Transverse colon (tissue), 4 donors: ENCODE measurements at regions not wholly inside any gene's neighbourhood (a gene's known extent, or its start where the extent isn't known, plus 50 kb on each side); places are given as distances from the start of the nearest gene placed in this dataset.

ENCODE experiments used
- DNase-seq: peaks from one replicate; pipeline ENCODE4 v3.0.0-alpha.2; 2019
- H3K27ac ChIP-seq, 4 donors: fragments of 200-600 bp; sonication (generic); 2 replicates each; pipeline ENCODE4 v1.5.1; 2016 to 2018; ENCODE audit warnings: inconsistent platforms in 4 of 4
- H3K27me3 ChIP-seq: fragments of 200-600 bp; sonication (generic); 2 replicates; pipeline ENCODE4 v1.5.1; 2017; ENCODE audit warnings: inconsistent platforms
- H3K36me3 ChIP-seq, 4 donors: fragments of 200-600 bp; sonication (generic); 2 replicates each; pipeline ENCODE4 v1.5.1; 2017 to 2019; ENCODE audit warnings: inconsistent platforms in 4 of 4
- H3K4me1 ChIP-seq, 4 donors: fragments of 200-600 bp; sonication (generic); 2 replicates each; pipeline ENCODE4 v1.5.1; 2017 to 2020; ENCODE audit warnings: inconsistent platforms in 4 of 4
- H3K4me3 ChIP-seq, 4 donors: fragments of 200-600 bp; sonication (generic); 1 replicate in 1 of 4; 2 replicates in 3 of 4; pipeline versions ENCODE4 v1.5.1 to v1.6.1; 2017 to 2019; ENCODE audit warnings: inconsistent platforms in 4 of 4
- H3K9me3 ChIP-seq, 2 donors: fragments of 200-600 bp; sonication (generic); 2 replicates each; pipeline ENCODE4 v1.5.1; 2017 to 2019; ENCODE audit warnings: inconsistent platforms in 2 of 2
- EP300 ChIP-seq: sonication (generic); formaldehyde crosslinking; IDR thresholded peaks from one replicate; pipeline ENCODE4 v1.6.1; 2017; ENCODE audit warnings: antibody characterized with exemption, low read depth
- POLR2A ChIP-seq: fragments of 450-650 bp; IDR thresholded peaks from one replicate; pipeline ENCODE4 v1.6.1; 2016; ENCODE audit warnings: antibody characterized with exemption, mild to moderate bottlenecking, moderate library complexity
- POLR2AphosphoS5 ChIP-seq, 3 donors: sonication (generic); formaldehyde crosslinking; IDR thresholded peaks; one replicate each; pipeline ENCODE4 v1.6.1; 2016; ENCODE audit warnings: antibody characterized with exemption in 3 of 3
- WGBS, 2 donors: methylation state at CpG; one replicate each; pipeline ENCODE4 v1.1.5; 2018; ENCODE audit warnings: low coverage in 1 of 2; 5-methylcytosine and 5-hydroxymethylcytosine counted together
- in situ Hi-C, 4 donors: fragments of 200-750 bp; cut with MboI; loops; one replicate each; pipeline versions ENCODE4 v1.15.0 to v1.15.1; 2017; ENCODE audit warnings: low sequenced_read_pairs in 3 of 4, low pct_ligation_motif_present in 1 of 4, low pct_unique_long_range_greater_than_20kb in 1 of 4
- intact Hi-C: fragments of 100-400 bp; cut with DNase I; formaldehyde crosslinking; loops from one replicate; pipeline ENCODE4 v1.15.1; 2023; ENCODE audit warnings: low total_unique reads
- TF ChIP-seq, protein P1 (sequence below), 5 experiments: fragments of 200-600 bp in 3 of 5; fragments of 450-650 bp in 2 of 5; sonication (generic) in 3 of 5; IDR thresholded peaks; 1 replicate in 2 of 5; 2 replicates in 3 of 5; pipeline ENCODE4 v1.5.1; 2016 to 2017; ENCODE audit warnings: antibody characterized with exemption in 5 of 5, inconsistent platforms in 3 of 5, mild to moderate bottlenecking in 2 of 5, moderate library complexity in 1 of 5

DNA sequence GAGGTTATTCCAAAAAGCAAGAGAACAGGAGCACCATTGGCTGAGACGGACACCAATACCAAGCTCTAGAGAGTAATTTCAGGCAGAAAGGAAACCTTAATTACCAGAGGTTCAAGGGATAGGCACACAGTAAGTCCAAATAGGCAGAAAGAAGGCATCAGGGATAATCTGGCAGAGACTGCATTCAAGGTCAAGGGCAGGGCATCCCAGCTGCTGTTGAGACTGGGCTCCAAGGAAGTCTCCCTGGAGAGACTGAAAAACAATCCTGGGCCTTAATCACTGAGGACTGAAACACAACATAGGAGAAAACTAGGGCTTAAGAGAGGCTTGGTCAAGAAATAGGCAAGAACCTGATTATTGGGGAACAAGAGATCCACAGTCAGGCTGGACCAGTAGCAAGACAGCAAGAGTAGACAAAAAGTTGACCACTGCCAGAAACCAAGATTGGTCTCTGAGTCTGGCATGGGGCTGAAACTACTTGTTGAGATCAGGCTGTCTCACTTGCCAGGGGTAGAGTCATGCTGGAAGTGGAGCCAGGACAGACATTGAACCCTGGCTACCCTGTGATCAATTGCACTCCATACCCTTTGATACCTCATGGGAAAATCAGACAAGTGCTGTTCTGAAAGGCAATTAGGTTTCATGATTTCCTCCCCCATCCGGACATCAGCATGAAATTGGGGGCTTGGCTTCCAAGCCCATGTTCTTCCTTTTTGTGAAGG lies 193.2 kb upstream of the TNP1 start:
- DNase-seq, result no peak
- WGBS, 2 donors, result 87 to 100% methylated on average over 1 to 2 of the region's 2 CpGs
- no peak overlapping the region for H3K4me3 ChIP-seq
- intact Hi-C loops (no loop called here), in situ Hi-C loops (no loop called here)
- TF ChIP-seq EP300, result no peak
- TF ChIP-seq, protein P1, sequence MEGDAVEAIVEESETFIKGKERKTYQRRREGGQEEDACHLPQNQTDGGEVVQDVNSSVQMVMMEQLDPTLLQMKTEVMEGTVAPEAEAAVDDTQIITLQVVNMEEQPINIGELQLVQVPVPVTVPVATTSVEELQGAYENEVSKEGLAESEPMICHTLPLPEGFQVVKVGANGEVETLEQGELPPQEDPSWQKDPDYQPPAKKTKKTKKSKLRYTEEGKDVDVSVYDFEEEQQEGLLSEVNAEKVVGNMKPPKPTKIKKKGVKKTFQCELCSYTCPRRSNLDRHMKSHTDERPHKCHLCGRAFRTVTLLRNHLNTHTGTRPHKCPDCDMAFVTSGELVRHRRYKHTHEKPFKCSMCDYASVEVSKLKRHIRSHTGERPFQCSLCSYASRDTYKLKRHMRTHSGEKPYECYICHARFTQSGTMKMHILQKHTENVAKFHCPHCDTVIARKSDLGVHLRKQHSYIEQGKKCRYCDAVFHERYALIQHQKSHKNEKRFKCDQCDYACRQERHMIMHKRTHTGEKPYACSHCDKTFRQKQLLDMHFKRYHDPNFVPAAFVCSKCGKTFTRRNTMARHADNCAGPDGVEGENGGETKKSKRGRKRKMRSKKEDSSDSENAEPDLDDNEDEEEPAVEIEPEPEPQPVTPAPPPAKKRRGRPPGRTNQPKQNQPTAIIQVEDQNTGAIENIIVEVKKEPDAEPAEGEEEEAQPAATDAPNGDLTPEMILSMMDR (IDR thresholded peaks at IDR 0.05), result no peak
- no peak for TF ChIP-seq POLR2AphosphoS5 (IDR thresholded peaks at IDR 0.05)
- no peak for TF ChIP-seq POLR2A
- H3K9me3 ChIP-seq, result no peaks in the 10 kb centered on the region
- no peaks in the 10 kb centered on the region for H3K27me3 ChIP-seq
- no peaks in the 10 kb centered on the region for H3K36me3 ChIP-seq
- no peak overlapping the region for H3K27ac ChIP-seq
- peaks cover 0 to 3% (median 0%) of the 10 kb centered on the region in 4 donors for H3K4me1 ChIP-seq

GRCh38 chr2:217051416-217051815 lies 191.6 kb upstream of the TNP1 start:
- intact Hi-C loops (no loop called here), in situ Hi-C loops (no loop called here)
- no peak for DNase-seq
- TF ChIP-seq, protein P1 (IDR thresholded peaks at IDR 0.05), result no peak
- TF ChIP-seq POLR2A, result no peak
- no peak for TF ChIP-seq POLR2AphosphoS5 (IDR thresholded peaks at IDR 0.05)
- no peak for TF ChIP-seq EP300
- no peak overlapping the region for H3K27ac ChIP-seq
- no peaks in the 10 kb centered on the region for H3K36me3 ChIP-seq
- H3K9me3 ChIP-seq, result no peaks in the 10 kb centered on the region
- 56 to 71% methylated on average over 2 of the region's 2 CpGs for WGBS, 2 donors
- no peaks in the 10 kb centered on the region for H3K27me3 ChIP-seq
- no peak overlapping the region for H3K4me3 ChIP-seq
- H3K4me1 ChIP-seq, result peaks cover 0 to 3% (median 0%) of the 10 kb centered on the region in 4 donors

GRCh38 chr2:217049956-217050355 lies 190.1 kb upstream of the TNP1 start:
- Histone ChIP-seq H3K27ac (no peak overlapping the region), H3K4me3 (no peak overlapping the region), H3K9me3 (no peaks in the 10 kb centered on the region), H3K36me3 (no peaks in the 10 kb centered on the region), H3K27me3 (no peaks in the 10 kb centered on the region), H3K4me1 (peaks cover 0 to 6% (median 3%) of the 10 kb centered on the region in 4 donors)
- in situ Hi-C loops (no loop called here), intact Hi-C loops (no loop called here)
- 50 to 71% methylated on average over 1 to 3 of the region's 3 CpGs for WGBS, 2 donors
- TF ChIP-seq, protein P1 (IDR thresholded peaks at IDR 0.05), result no peak
- no peak for DNase-seq

DNA sequence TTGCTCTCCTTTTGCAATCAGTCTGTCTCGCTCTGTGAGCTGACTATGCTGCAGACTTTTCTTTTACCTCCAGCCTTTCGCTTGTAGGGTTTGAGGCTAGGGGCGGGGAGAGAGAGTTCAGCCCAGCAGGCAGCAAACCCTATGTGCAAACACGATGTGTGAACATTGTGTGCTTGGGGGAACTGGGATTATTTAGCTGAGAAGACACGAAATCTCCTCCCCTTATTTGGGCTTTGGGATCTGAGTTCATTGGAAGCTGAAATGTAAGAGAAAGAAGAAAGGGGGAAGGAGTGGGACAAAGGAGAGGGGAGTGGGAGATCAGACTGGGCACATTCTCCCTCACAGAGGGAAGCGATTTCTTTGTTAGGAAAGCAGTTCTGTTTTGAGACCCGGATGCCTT lies 189.6 kb upstream of the TNP1 start:
- peaks cover 0 to 6% (median 3%) of the 10 kb centered on the region in 4 donors for H3K4me1 ChIP-seq
- no peaks in the 10 kb centered on the region for H3K36me3 ChIP-seq
- intact Hi-C loops, result no loop called here
- H3K27me3 ChIP-seq, result no peaks in the 10 kb centered on the region
- in situ Hi-C loops, result no loop called here
- 61% methylated on average over 6 to 7 of the region's 7 CpGs for WGBS, 2 donors
- no peak overlapping the region for H3K4me3 ChIP-seq
- no peak for DNase-seq
- no peaks in the 10 kb centered on the region for H3K9me3 ChIP-seq
- TF ChIP-seq, protein P1 (IDR thresholded peaks at IDR 0.05), result no peak
- TF ChIP-seq POLR2A, result no peak
- no peak for TF ChIP-seq POLR2AphosphoS5 (IDR thresholded peaks at IDR 0.05)
- no peak for TF ChIP-seq EP300
- peak overlapping the region in 1 of 4 donors; percentile 1 for H3K27ac ChIP-seq
